PC-9 (cell line): ENCODE measurements at regions not wholly inside any gene's neighbourhood (a gene's known extent, or its start where the extent isn't known, plus 50 kb on each side); places are given as distances from the start of the nearest gene placed in this dataset.

Experiments used
- BruUV-seq: library from RNA; stranded (reverse); fragments of 400-500 nt; replicated peaks from 2 replicates; lab custom pipeline; 2021; lab: Mats Ljungman, UMichigan
- CTCF ChIA-PET: fragments of 300-600 bp; sonication (Branson Sonifier 250); formaldehyde crosslinking; loops from one replicate; lab custom pipeline; 2022; ENCODE audit warnings: antibody characterized with exemption; lab: Charles Lee
- POLR2A ChIA-PET: fragments of 300-600 bp; sonication (Branson Sonifier 250); formaldehyde crosslinking; loops from one replicate; lab custom pipeline; 2022; ENCODE audit warnings: antibody characterized with exemption; ENCODE audit not compliant: unreplicated experiment; lab: Charles Lee
- DNase-seq, 2 experiments: peaks; one replicate each; pipeline versions ENCODE4 v3.0.0 to v3.0.0-alpha.2; 2015 to 2022; ENCODE audit warnings: mixed read lengths in 1 of 2
- H2AFZ ChIP-seq: fragments of 200-600 bp; sonication (generic); 2 replicates; pipeline ENCODE4 v1.8.1; 2017; ENCODE audit warnings: antibody characterized with exemption
- H3F3A ChIP-seq: fragments of 200-600 bp; sonication (generic); 2 replicates; pipeline ENCODE4 v1.8.1; 2017; ENCODE audit warnings: antibody characterized with exemption, mild to moderate bottlenecking, low read depth; ENCODE audit not compliant: insufficient read depth
- H3K27ac ChIP-seq: fragments of 200-600 bp; sonication (generic); 2 replicates; pipeline ENCODE4 v1.6.1; 2016; ENCODE audit warnings: mixed run types
- H3K27me3 ChIP-seq: fragments of 200-600 bp; sonication (generic); 2 replicates; pipeline ENCODE4 v1.6.1; 2016; ENCODE audit warnings: low read depth, mixed run types; ENCODE audit not compliant: insufficient read depth
- H3K36me3 ChIP-seq: fragments of 200-600 bp; sonication (generic); 2 replicates; pipeline ENCODE4 v1.6.1; 2016; ENCODE audit warnings: low read depth, mixed run types
- H3K4me1 ChIP-seq: fragments of 200-600 bp; sonication (generic); replicated peaks from 2 replicates; pipeline ENCODE4 v1.6.1; 2016; ENCODE audit warnings: mixed run types; ENCODE audit not compliant: insufficient read depth
- H3K4me2 ChIP-seq: fragments of 200-600 bp; sonication (generic); 2 replicates; pipeline ENCODE4 v1.6.1; 2017; ENCODE audit warnings: mixed run types
- H3K4me3 ChIP-seq: fragments of 200-600 bp; sonication (generic); 2 replicates; pipeline ENCODE4 v1.6.1; 2016; ENCODE audit warnings: mixed run types
- H3K79me2 ChIP-seq: fragments of 200-600 bp; sonication (generic); 2 replicates; pipeline ENCODE4 v1.6.1; 2017; ENCODE audit warnings: low read depth, mixed run types
- H3K9me2 ChIP-seq: fragments of 200-600 bp; sonication (generic); 2 replicates; pipeline ENCODE4 v1.8.1; 2017; ENCODE audit warnings: mild to moderate bottlenecking; ENCODE audit not compliant: insufficient read depth
- H3K9me3 ChIP-seq: fragments of 200-600 bp; sonication (generic); 2 replicates; pipeline ENCODE4 v1.8.1; 2016; ENCODE audit warnings: low read depth; ENCODE audit not compliant: insufficient read depth
- H4K20me1 ChIP-seq: fragments of 200-600 bp; sonication (generic); 2 replicates; pipeline ENCODE4 v1.8.1; 2017; ENCODE audit not compliant: insufficient read depth
- CTCF ChIP-seq: fragments of 200-600 bp; sonication (generic); conservative IDR thresholded peaks from 2 replicates; pipeline ENCODE4 v1.6.1; 2017; ENCODE audit warnings: mixed run types, antibody characterized with exemption, mild to moderate bottlenecking, moderate library complexity
- EZH2 ChIP-seq: fragments of 200-600 bp; sonication (generic); IDR thresholded peaks from 2 replicates; pipeline ENCODE4 v1.8.0; 2017; ENCODE audit warnings: antibody characterized with exemption, low read depth
- intact Hi-C: fragments of 100-400 bp; cut with micrococcal nuclease; formaldehyde crosslinking; loops from one replicate; pipeline ENCODE4 v1.10.0; 2022; ENCODE audit not compliant: unreplicated experiment

GRCh38 chr9:99322299-99322698, 100.2 kb downstream of the SEC61B start:
- H3K79me2 ChIP-seq: no peaks in the 10 kb centered on the region
- no peak overlapping the region for H3K27ac ChIP-seq
- no peak for DNase-seq
- CTCF ChIA-PET: no interaction called here
- no peak overlapping the region for H2AFZ ChIP-seq
- no peak overlapping the region for H3K4me3 ChIP-seq
- H3K4me2 ChIP-seq: no peak overlapping the region
- POLR2A ChIA-PET: no interaction called here
- no peaks in the 10 kb centered on the region for H4K20me1 ChIP-seq
- peaks cover 4% of the 10 kb centered on the region; the same call in 1 of the 2 replicates for H3K27me3 ChIP-seq
- H3K4me1 ChIP-seq: no peaks in the 10 kb centered on the region
- no peaks in the 10 kb centered on the region for H3F3A ChIP-seq
- no peaks in the 10 kb centered on the region for H3K9me3 ChIP-seq
- no TSS peak for BruUV-seq
- intact Hi-C loops: no loop called here
- no peaks in the 10 kb centered on the region for H3K9me2 ChIP-seq
- H3K36me3 ChIP-seq: no peaks in the 10 kb centered on the region
- TF ChIP-seq EZH2 (no peak), CTCF (no peak)

- H3K4me1 ChIP-seq: no peaks in the 10 kb centered on the region
- H3K36me3 ChIP-seq: no peaks in the 10 kb centered on the region
- H3F3A ChIP-seq: no peaks in the 10 kb centered on the region
- H3K4me3 ChIP-seq: no peak overlapping the region
- no TSS peak for BruUV-seq
- H3K27me3 ChIP-seq: no peaks in the 10 kb centered on the region
- no peaks in the 10 kb centered on the region for H3K9me3 ChIP-seq
- H4K20me1 ChIP-seq: no peaks in the 10 kb centered on the region
- CTCF ChIA-PET: interaction anchor here (0.6 kb wide), 1 partner anchor 877 kb away, joined by 3 read pairs; no protein-coding TSS in a partner anchor
- POLR2A ChIA-PET: no interaction called here
- H3K4me2 ChIP-seq: no peak overlapping the region
- no peak for TF ChIP-seq EZH2
- intact Hi-C loops: no loop called here
- H3K79me2 ChIP-seq: no peaks in the 10 kb centered on the region
- no peaks in the 10 kb centered on the region for H3K9me2 ChIP-seq
- H3K27ac ChIP-seq: no peak overlapping the region
- no peak for DNase-seq
- no peak overlapping the region for H2AFZ ChIP-seq
These were observed 104.2 kb downstream of the SEC61B start for GRCh38 chr9:99326112-99326916.

- Histone ChIP-seq H4K20me1 (no peaks in the 10 kb centered on the region), H2AFZ (no peak overlapping the region), H3K27me3 (no peaks in the 10 kb centered on the region), H3K4me1 (no peaks in the 10 kb centered on the region), H3K27ac (no peak overlapping the region), H3K79me2 (no peaks in the 10 kb centered on the region), H3F3A (no peaks in the 10 kb centered on the region), H3K4me2 (no peak overlapping the region), H3K9me2 (no peaks in the 10 kb centered on the region), H3K9me3 (no peaks in the 10 kb centered on the region), H3K4me3 (no peak overlapping the region), H3K36me3 (no peaks in the 10 kb centered on the region)
- intact Hi-C loops: no loop called here
- BruUV-seq: no TSS peak
- TF ChIP-seq EZH2: no peak
- TF ChIP-seq CTCF: no peak
- ChIA-PET CTCF (interaction anchor here (0.6 kb wide), 1 partner anchor 876 kb away, joined by 3 read pairs; no protein-coding TSS in a partner anchor), POLR2A (no interaction called here)
- DNase-seq: no peak
These were observed 104.8 kb downstream of the SEC61B start for GRCh38 chr9:99326917-99327189.
